HG02885 (cell line): ENCODE measurements at regions not wholly inside any gene's neighbourhood (a gene's known extent, or its start where the extent isn't known, plus 50 kb on each side); places are given as distances from the start of the nearest gene placed in this dataset.
"Not testable (repeated sequence)": the region's sequence is repeated elsewhere in the genome, so short reads cannot be mapped to it uniquely, and the experiment has no call there.

Experiments used
- ATAC-seq: cut with Tn5 transposase; IDR thresholded peaks from one replicate; pipeline ENCODE4 v1.9.1; 2021; ENCODE audit warnings: mild to moderate bottlenecking; ENCODE audit not compliant: unreplicated experiment, poor library complexity

GRCh38 chr2:22944143-22944542, 440.8 kb upstream of the KLHL29 start:
- no peak for ATAC-seq

DNA sequence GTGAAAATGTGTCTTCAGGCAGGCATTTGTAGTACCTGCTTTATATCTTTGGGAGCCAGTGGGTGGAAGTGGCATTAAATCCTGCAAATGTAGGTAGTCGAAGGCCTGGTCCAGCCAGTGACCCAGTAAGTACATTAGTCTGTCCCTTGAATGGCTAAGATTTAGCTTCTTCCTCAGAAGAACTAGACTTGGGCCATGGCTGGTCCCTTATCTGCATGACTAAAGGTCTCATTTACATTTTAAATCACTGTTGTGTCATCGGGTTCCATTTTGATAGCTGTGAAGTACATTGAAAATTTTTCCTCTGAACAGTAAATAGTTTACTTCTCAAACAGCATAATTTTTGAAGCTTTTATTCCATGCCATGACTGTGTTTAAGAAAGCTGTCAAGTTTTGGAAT, 438.4 kb upstream of the KLHL29 start:
- no peak for ATAC-seq

DNA sequence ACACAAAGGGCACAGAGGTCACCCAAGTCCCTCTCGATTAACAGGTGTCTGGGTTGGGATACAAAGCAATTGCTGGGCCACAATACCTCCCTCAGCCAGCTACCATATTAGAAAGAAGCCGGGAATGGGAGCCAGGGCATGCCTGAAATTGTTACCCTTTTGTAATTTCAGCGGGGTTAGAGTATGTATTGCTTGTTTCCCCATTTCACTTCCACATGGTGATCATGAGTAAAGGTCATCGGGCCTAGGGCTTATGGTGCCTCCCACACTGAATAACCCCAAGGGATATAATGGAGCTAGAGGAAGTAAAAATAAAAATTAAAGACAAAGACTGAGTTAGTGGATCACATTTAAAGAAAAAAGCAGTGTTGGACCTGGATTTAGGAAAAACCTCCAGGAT, 437.2 kb upstream of the KLHL29 start:
- ATAC-seq, result no peak

DNA sequence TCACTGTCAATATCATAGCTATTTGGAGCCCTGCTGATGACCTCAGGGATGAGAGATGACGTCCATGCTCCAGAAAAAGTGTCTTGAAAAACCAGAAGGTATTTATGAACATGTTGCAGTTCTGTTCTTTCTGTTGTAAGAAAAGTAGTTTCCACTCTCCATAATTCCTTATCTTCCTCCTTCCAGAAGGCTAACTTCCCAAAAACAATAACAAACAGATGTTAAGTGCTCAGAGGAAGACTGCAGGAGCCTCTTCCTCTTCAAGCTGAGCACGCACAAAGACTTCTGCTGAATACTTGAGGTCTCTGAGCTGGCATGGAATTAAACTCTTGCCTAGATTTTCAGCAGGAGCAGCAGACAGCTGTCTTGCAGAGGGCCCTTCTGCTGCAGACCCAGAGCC, 434.5 kb upstream of the KLHL29 start:
- ATAC-seq, result no peak

GRCh38 chr2:22952656-22953225, 432.2 kb upstream of the KLHL29 start:
- ATAC-seq, result no peak

DNA sequence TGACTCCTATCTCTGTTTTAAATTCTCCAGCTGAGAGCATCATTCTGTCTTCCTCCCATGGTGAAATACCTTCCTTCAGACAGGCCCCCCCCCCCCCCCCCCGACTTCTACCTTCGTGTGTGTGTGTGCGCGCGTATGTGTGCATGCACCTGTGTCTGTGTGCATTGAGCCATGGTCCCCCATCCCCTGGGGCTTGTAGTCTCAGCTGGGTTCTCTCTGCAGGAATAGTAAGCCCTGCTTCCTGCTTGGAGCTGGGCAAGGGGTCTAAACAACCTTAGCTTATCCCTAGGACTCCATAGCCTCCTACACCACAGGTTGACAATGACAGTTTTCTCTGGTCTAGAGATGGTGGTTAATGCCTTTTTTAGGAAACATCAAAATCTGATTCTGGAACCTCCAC, 427.5 kb upstream of the KLHL29 start:
- ATAC-seq, result no peak

GRCh38 chr2:22958308-22958707, 426.7 kb upstream of the KLHL29 start:
- ATAC-seq, result no peak

DNA sequence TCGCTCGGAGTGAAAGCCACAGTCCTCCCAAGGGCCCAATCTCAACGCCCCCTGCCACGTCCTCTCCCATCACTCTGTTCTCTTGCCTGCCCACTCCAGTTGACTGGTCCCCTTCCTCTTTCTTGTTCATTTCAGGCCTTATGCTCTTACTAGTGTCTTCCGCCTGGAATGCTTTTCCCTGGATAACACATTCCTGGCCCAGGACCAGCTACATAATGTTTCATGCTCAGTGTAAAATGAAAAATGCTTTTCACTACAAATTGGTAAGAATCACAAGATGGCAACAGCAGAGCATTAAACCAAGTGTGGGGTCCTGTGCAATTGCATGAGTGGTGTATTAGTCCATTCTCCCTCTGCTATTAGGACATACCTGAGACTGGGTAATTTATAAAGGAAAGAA, 417.2 kb upstream of the KLHL29 start:
- no peak for ATAC-seq

GRCh38 chr2:22970284-22970975, 414.5 kb upstream of the KLHL29 start:
- no peak for ATAC-seq

DNA sequence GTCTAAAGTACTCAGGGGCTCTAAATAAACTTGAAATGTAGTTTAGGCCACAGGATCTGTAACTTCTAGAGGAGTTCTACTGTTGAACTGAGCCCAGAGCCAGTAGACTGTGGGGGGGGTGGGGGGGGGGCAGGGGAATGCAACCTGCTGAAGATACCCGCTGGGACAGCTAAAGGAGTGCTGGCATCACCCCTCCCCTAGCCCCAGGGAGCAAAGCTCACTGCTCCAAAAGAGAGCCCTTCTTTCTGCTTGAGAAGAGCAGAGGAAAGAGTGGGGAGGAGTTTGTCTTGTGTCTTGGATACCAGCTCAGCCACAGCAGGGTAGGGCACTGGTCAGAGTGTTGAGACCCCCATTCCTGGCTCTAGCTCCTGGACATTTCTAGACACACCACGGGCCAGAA, 414.0 kb upstream of the KLHL29 start:
- no peak for ATAC-seq

GRCh38 chr2:22981785-22982184, 403.2 kb upstream of the KLHL29 start:
- no peak for ATAC-seq

DNA sequence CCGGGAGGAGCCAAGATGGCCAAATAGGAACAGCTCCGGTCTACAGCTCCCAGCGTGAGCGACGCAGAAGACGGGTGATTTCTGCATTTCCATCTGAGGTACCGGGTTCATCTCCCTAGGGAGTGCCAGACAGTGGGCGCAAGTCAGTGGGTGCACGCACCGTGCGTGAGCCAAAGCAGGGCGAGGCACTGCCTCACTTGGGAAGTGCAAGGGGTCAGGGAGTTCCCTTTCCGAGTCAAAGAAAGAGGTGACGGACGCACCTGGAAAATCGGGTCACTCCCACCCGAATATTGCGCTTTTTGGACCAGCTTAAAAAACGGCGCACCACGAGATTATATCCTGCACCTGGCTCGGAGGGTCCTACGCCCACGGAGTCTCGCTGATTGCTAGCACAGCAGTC, 400.8 kb upstream of the KLHL29 start:
- not testable (repeated sequence) for ATAC-seq

DNA sequence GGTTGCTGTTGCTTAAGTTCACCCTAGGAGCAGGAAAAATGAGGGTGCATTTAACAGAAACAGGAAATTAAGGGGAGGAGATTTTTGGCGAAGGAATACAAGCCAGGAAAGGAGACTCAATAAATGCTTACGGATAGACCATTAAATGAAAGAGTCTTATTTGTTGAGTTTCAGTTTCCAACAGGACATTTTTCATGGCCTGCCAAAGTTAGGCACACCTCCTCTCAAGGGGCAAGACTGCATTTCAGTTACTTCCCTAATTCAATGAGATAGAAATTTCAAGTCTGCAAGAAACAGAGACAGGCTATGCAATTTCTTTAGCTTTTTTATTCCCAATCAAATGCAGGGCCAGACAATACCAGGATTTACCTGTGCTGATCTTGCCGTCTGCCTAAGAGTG, 394.7 kb upstream of the KLHL29 start:
- ATAC-seq, result no peak

- no peak for ATAC-seq
These were observed 393.1 kb upstream of the KLHL29 start for GRCh38 chr2:22991844-22992243.

- ATAC-seq, result no peak
These were observed 392.5 kb upstream of the KLHL29 start for GRCh38 chr2:22992441-22992840.

GRCh38 chr2:22993250-22993649, 391.7 kb upstream of the KLHL29 start:
- ATAC-seq, result no peak

GRCh38 chr2:22995576-22995975, 389.4 kb upstream of the KLHL29 start:
- ATAC-seq, result no peak

DNA sequence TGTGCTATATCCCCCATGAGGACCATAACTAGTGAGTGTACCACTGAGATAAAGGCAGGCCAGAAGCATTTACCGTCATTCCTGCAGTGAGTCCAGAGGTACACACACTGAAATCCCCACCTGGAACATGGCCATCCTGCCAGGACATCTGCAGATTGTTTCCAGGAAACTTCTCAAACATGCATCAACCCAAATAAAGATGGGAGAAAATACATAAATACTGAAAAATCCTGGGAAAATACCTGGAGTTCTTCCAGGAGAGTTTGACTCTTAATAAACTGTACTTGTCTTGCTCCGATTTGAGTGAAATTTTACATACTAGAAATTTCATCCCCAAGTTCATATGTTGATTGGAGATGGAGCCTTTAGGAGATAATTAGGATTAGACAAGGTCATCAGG, 388.1 kb upstream of the KLHL29 start:
- ATAC-seq, result no peak

DNA sequence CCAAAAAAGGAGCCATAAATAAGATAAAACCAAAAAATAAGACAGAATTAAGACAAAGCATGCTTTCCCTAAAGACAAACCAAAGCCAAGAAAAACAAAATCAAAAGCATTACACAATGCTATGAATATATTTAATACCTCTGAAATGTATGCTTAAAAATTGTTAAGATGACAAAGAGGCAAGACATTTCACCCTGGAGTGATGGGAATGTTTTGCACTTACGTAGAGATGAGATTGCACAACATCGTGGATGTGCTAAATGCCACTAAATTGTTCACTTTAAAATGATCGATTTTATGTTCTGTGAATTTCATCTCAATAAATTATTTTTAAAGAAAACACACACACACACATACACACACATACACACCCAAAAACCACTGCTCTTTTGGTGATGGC, 386.6 kb upstream of the KLHL29 start:
- no peak for ATAC-seq

- no peak for ATAC-seq
These were observed 385.0 kb upstream of the KLHL29 start for GRCh38 chr2:22999951-23000350.

DNA sequence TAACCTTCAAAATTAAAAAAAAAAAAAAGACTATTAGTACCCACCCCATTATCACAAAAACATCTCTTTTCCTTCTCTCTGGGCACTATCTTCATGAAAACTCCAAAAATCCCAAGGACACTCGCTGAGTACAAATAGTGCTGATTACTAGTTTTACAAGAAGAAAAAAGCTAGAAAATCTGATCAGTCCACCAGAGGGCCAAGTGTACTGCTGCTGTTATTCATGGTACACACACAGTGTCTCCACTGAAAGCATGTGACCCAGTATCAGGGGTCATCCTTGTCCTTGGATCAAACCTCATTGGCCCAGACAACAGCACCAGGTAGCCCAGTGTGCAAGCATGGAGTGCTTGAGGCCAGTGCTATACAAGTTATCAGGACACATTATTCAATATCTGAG, 382.7 kb upstream of the KLHL29 start:
- ATAC-seq, result no peak

GRCh38 chr2:23005469-23005868, 379.5 kb upstream of the KLHL29 start:
- ATAC-seq, result no peak
